HG03575 (cell line): ENCODE measurements at regions not wholly inside any gene's neighbourhood (a gene's known extent, or its start where the extent isn't known, plus 50 kb on each side); places are given as distances from the start of the nearest gene placed in this dataset.

Experiments
- ATAC-seq: cut with Tn5 transposase; IDR thresholded peaks from one replicate; pipeline ENCODE4 v1.9.1; 2021; ENCODE audit not compliant: unreplicated experiment, insufficient number of reproducible peaks, low FRiP score; ENCODE audit errors: extremely low read depth

- ATAC-seq = no peak
Measured at GRCh38 chr5:117953272-117953671, 1035.1 kb downstream of the DTWD2 start.

GRCh38 chr5:117947836-117948235, 1040.5 kb downstream of the DTWD2 start:
- ATAC-seq = no peak

GRCh38 chr5:117947121-117947520, 1041.2 kb downstream of the DTWD2 start:
- ATAC-seq = no peak

DNA sequence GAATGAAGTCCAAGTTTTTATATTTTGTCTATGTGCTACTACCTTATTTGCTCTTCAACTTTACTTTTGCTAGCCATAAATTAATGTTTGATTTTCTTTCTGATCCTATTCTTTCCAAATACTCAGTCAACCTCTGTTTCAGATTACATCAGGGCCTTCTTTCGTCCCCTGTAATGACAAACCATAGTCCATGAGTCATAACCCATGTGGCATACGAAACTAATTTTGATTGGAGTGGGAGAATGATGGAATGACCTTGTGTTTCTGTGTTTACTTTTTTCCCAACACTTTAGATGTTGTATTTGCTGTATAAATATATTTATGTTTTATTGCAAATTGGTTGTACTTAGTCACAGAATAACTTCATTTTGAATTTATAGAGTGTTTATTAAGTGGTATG, 1043.1 kb downstream of the DTWD2 start:
- no peak for ATAC-seq

GRCh38 chr5:117943541-117943940, 1044.8 kb downstream of the DTWD2 start:
- no peak for ATAC-seq

DNA sequence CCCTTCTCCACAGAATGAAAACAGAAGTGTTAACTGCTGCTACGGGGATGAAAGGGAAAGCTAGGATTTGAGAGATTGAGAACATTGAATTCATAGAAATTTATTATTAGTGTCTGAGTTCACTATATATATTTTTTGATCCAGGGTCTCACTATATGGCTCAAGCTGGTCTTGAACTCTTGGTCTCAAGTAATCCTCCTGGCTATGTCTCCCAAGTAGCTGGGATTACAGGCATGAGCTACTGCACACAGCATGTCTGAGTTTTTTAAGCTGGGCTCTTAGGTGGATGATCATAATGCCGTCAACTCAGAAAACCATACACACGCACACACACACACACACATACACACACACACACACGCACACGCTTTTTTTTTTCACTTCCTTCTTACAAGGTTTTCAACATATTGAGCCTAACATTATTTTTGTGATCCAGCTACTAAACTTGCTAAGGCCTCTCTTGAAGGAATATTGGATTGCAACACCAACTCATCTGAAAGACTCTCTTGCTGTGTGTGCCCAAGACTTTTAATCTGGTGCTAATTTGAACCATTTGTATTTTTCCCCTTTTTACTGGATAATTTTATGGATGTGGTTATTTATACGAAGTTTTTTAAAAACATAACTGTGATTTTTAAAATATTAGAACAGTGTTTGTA, 1045.4 kb downstream of the DTWD2 start:
- no peak for ATAC-seq

DNA sequence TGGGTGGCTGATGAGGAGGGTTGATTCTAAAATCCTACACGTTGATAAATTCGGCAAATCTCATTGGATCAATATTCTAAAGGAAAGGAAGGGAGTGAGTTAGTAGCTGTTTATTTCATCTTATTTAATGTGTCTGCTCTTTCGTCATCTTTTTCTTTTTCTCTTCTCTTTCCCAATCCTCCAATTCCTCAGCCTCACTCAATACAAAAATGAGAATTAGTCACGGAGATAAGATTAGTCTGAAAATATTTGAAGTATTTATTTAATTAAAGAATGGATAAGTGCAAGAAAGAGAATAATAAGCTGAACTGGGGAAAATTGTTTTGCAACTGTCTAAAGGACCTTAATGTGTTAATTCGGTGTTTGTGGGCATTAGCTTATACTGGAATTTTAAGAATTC, 1095.1 kb downstream of the DTWD2 start:
- no peak for ATAC-seq

GRCh38 chr5:117892360-117892759, 1096.0 kb downstream of the DTWD2 start:
- no peak for ATAC-seq

GRCh38 chr5:117889596-117889995, 1098.8 kb downstream of the DTWD2 start:
- ATAC-seq = no peak

DNA sequence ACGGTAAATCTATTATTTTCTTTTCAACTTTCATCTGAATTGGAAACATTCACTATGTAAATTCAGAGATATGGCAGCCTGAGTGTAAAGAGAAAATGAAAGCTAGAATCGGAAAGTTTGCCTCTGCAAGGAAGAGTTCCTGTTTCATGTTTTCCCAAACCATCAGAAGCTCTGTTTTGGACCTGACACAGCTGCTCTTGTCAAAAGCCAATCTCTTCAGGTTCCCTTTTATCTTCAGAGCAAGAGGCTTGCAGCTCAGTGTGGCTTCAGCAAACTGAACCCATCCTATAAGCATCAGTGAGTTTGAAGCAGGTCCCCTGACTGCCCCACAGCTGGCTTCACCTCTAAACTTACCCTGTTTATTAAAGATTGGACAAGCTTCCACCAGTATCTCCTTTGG, 1099.7 kb downstream of the DTWD2 start:
- peak; percentile 84 for ATAC-seq

DNA sequence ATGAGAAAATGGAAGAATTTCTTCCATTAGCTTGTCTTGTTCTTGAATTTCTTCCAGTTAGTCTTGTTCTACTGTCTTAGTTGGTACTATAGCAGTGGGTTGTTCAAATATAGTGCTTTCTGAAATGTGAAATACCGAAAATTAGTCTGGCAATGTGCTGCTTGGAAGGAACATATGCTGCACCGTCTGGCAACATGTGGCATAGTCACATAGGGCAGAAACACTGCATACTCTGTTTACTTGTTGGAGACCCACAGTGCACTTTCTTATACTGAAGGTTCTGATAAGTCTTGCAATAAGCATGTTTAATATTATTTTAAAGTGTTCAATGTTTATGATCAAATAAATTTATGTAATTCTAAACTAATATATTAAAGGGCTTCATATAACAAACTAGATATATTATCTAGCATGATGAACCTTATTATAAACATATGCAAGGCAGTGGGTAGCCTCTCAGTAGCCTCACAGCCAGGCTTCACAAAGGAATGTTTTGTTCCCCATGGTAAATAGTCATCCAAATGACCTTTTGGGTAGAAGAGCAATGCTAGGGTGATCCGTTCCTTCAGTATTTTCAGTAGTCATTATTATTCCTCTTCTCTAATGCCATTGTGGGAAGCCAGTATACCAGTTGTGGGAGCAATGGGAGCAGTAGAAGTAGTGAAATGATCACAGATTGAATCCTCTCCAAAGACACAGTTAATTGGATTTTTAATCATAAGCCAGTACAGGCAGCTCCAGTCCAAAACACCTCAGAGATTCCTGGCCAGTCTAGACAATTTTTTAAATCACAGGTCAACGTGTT, 1106.7 kb downstream of the DTWD2 start:
- no peak for ATAC-seq

GRCh38 chr5:117880932-117881331, 1107.4 kb downstream of the DTWD2 start:
- ATAC-seq = no peak

DNA sequence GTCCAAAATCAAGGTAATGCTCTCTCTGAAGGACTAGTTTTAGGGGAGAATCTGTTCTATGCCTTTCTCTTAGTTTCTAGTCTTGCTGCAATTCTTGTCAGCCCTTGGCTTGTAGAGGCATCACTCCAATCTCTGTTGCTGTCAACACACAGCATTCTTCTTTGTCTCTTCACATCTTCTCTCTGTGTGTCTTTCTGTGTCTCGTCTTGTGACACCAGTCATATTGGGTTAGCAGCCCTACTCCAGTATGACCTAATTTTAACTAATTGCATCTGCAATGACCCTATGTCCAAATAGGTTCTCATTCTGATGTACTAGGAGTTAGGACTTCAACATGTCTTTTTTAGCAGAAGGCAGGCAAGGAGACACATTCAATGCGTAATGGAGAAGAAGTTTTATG, 1110.6 kb downstream of the DTWD2 start:
- ATAC-seq = no peak

GRCh38 chr5:117872798-117873368, 1115.5 kb downstream of the DTWD2 start:
- ATAC-seq = no peak

- no peak for ATAC-seq
Measured at GRCh38 chr5:117869596-117869995, 1118.8 kb downstream of the DTWD2 start.

- no peak for ATAC-seq
Measured at GRCh38 chr5:117863586-117864296, 1124.6 kb downstream of the DTWD2 start.

DNA sequence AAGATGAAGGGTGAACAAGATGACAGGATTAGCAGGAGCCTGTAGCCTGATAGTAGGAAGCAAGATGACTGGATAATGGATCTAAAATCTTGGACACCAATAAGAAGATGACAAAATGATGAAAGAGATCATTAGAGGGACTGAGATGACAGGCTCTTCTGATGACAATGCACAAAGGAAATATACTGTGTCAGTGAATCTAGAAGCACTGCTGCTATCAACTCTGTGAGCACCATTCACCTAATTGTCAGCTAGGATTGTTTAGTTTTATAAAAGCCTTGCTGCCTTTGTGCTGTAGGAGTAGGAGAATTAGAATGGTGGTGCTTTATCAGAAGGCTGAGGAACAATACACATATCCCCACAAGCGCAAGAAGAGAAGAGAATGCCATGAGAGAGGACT, 1127.8 kb downstream of the DTWD2 start:
- ATAC-seq = no peak

DNA sequence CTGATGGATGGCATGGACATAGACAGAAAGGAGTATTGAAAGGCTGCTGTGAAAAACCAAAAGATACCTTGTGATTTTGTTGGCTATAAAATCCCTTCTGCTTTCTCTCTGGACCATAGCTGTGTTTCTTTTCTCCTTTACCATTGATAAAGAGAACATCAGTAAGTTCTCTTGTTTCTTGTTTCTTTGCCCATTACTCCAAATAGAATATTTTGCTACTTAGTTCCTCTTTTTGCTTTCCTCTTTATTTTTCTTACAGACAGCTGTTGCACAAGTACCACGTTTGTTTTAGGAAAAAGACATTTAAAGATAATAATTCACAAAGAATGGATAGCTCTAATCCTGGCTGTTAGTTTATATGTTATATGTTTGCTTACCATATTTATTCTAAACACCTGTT, 1129.2 kb downstream of the DTWD2 start:
- ATAC-seq = no peak

GRCh38 chr5:117856713-117857112, 1131.6 kb downstream of the DTWD2 start:
- ATAC-seq = no peak

DNA sequence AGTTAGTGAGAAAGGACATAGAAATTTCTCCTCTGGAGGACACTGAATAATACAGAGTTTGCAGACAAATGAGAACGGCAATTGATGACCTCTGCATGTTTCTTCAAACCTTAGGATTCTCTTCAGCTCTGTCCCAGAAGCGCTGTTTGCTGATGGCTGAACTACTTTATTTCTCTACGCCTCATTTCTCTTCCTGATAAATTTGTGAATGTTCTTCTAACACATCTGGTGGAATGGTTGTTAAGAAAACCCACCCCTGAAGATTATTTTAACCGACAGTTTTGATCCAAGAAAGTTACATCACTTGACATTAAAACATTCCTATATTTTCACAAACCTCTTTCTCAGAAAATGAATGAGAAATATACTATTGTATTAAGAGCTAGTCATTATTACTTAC, 1150.6 kb downstream of the DTWD2 start:
- ATAC-seq = no peak
